OCI-M2 (cell line): ENCODE measurements at regions not wholly inside any gene's neighbourhood (a gene's known extent, or its start where the extent isn't known, plus 50 kb on each side); places are given as distances from the start of the nearest gene placed in this dataset.

ENCODE experiments used
- DNase-seq: peaks from one replicate; lab custom pipeline; 2025; ENCODE audit not compliant: unreplicated experiment; lab: John Stamatoyannopoulos, UW

DNA sequence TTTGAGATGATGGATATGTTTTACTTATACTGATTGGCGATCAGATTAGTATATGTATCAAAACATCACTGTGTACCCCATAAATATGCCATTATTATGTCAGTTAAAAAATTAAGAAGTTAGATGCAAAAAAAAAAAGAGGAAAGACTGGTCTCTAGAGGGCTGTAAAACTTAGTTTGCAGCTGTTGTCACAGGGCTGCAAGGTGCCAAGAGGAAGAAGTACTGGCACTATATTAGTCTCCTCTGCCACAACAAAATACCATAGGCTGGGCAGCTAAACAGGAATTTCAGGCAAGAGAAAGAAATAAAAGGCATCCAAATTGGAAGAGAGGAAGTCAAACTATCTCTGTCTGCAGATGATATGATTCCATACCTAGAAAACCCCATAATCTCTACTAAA is 177.8 kb upstream of the PLPP4 start:
- no peak for DNase-seq

DNA sequence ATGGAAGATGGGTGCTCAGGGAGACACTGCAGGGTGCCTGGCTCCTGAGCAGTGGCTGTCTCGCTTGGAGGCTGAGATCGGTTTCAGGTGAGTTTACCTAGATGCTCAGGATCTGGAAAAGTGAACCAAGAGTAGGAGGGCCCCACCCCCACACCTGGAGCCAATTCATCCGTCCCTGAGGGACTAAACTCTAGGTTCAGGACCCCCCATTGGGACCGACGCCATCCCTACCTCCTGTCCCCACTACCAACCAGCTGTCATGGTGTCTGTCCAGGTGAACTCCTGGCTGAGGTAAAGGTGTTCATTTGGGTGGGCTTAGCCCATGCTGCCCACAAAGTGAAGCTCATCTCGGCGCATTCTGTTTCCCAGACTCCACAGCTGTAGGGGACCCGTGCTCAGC is 174.6 kb upstream of the PLPP4 start:
- no peak for DNase-seq

DNA sequence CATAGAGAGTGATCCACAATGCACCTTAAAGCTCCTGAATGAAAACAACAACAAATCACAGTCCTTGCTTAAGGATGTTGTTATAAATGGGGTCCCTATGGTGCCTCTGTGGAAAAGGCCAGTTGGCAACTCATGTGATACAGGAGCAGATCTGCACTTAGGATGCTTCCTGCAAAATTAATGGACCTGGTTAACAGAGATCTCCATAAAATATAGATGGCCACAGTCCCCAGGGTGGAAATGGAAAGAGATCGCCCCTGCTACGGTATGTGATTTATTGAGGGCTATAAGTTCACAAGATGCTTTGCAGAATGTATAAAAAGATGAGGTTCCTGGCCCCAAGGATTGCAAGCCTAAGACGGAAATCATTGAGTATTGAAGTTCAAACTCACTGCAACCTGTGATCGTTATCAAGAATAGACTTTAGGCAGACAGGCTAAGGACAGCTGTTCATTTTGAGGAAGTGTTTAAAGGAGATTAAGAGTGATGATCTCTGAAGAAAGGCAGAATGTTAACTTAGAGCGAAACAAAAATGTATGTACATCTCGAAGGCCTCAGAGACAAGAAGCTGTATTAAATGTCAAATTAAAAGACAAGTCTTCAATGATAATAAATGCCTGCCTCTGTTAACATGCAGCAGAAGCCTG is 174.1 kb upstream of the PLPP4 start:
- no peak for DNase-seq

DNA sequence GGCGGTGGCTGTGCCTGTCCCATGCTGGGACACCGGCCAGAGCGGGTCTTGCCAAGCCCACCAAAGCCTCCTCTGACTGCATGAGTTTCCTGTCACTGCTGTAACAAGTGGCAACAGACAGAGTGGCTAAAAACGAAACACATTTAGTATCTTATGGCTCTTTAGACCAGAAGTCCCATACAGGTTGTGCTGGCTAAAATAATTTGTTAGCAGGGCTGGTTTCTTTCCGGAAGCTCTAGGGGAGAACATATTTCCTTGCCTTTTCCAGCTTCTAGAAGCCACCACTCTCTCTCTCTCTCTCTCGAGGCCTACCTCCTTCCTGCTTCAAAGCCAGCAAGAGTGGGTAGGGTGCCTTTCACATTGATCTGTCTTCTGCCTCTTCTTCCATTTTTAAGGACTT is 171.6 kb upstream of the PLPP4 start:
- no peak for DNase-seq

DNA sequence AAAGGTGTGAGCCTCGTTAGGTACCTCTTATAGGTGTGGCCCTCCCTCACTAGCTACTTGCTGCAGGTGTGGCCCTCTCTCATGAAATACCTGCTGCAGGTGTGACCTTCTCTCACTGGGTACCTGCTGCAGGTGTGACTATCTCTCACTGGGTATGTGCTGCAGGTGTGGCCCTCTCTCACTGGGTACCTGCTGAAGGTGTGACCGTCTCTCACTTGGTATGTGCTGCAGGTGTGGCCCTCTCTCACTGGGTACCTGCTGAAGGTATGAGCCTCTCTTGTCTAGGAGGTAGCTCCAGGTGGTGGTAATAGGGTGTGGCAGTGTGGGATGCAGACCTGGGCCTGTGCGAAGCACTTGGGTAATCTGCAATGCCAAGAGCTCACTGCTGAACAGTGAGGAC is 170.7 kb upstream of the PLPP4 start:
- no peak for DNase-seq

DNA sequence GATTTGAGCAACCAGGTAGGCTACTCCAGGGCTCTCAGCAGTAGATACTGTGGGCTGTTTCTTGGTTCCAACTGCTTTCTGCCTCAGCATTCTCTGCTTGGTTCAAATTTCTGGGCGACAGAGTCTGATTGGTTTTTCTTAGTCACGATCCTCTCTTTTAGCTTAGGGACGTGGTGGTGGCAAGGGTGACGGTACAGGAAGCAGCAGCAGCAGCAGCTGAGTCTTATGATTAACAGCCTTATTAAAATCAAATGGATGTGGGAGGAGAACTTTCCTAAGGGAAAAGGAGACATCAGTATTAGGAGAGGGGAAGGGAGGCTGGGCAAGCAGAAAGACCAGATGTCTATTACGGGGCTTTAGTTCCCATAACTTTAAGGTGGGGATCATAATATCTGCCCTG is 156.5 kb upstream of the PLPP4 start:
- DNase-seq, result no peak

DNA sequence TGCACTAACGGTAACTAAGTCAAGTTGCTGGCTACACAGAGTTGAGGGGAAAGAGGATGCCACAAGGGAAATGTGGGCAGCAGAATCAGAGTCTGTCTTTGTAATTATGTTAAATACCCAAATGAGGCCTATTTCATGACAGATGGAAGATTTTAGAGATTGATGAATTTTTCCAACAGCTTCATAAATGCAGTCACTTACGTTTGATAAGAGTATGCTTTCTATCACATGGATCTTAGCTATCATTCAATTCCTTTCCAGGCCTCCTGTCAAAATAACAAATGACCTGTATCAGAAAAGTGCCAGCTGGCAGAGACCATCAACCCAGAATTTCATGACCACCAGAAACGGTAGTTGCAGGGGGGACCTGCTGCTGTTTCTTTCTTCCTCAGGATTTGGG is 148.4 kb upstream of the PLPP4 start:
- no peak for DNase-seq

DNA sequence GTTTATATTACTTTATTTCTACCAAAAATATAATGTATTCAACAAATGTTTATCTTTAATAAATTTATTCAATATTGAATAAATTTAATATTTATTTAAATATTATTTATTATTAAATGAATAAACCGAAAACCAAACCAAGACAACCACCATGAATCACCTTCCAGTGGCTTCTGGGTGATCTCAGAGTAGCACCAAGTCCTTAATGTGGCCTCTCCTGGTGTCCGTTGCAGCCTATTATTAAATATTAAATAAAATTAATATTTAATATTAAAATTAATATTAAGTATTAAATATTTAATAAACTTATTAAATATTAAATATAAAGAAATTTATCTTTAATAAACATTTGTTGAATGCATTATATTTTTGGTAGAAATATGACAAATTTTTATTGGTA is 143.3 kb upstream of the PLPP4 start:
- no peak for DNase-seq

DNA sequence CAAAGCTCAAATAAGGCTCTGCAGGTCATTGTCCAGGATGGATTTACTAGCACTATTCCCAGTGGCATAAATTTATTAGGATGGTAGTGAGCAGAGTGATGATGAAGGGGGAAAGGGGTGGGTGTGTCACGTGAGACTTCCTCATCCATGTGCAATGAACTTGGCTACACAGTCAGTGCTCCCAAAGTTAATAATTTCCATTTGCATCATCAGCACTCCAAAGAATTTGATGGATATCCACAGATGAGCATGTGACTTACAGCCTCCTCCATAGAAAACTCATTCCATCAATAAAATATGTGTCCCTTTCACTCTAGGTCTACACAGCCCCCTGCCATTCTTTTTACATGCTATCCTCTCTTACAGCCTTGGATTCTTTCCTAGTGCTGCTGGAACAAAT is 142.6 kb upstream of the PLPP4 start:
- DNase-seq, result no peak

DNA sequence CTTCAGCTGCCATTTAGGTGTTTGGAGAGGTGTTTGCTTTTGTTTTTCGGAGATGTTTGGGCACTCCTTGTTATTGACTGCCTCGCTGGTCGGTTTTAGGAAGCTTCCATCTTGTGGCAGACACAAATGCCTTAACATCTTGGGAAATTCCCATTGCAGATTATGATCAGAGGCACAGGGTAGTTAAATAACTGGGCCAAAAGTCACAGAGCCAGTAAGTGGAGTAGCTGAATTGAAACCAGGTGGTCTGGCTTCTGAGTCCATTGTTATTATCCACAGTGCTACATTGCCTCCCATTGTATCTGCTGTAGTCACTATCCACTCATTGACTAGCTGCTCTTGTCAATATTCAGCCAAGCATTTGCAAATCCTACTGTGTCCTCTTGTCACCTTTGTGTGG is 138.2 kb upstream of the PLPP4 start:
- no peak for DNase-seq

DNA sequence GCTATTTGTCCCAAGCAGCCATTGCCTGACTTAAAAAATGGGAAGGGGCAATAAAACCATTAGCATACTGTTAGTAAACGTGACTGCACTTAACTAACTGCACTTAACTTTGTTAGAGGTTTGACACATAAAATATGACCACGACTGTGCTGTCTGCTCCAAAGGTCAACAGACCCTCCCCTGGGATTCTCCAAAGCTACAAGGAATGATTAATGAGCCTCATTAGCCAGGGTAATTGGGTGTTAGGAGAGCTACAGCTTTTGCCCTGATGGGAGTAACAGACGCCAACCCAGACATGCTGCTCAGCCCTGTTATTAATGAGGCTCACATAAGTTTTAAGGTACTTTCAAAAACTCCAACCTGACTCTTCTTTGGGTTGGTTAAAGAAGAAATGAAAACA is 129.4 kb upstream of the PLPP4 start:
- no peak for DNase-seq

DNA sequence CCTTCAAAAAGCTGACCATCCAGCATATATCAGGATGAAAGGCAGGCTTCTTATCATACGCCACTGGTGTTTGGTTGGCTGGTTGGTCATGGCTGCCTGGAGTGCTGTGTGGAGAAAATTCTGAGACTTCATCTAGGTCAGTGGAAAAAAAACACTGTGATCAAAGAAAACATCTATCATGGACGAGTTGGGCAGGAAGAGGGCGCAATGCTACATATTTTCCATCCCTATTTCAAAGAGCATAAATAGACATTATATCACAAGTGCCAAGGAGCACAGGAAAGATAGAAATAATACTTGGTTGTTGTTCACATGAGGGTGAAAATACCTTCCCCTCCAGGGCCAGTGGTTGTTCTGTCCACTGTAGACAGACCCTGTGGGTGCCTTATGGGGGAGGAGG is 128.4 kb upstream of the PLPP4 start:
- no peak for DNase-seq

DNA sequence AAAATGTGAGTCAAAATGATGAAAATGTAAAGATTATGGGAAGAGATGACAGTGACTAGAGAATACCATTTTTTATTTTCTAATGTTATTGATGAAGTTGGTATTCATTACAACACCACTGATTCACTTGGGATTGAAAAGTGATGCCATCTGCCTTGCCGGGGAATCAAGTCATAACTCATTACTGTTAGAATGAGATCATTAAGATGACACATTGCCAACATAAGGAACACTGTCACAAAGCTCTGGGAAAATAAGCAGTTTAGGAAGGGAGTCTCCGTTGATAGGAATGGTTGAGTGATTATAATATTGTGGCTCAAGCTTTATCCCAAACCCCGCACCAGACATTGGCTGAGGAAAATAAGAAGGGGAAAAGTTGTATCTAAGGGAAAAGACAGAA is 121.5 kb upstream of the PLPP4 start:
- DNase-seq, result no peak

DNA sequence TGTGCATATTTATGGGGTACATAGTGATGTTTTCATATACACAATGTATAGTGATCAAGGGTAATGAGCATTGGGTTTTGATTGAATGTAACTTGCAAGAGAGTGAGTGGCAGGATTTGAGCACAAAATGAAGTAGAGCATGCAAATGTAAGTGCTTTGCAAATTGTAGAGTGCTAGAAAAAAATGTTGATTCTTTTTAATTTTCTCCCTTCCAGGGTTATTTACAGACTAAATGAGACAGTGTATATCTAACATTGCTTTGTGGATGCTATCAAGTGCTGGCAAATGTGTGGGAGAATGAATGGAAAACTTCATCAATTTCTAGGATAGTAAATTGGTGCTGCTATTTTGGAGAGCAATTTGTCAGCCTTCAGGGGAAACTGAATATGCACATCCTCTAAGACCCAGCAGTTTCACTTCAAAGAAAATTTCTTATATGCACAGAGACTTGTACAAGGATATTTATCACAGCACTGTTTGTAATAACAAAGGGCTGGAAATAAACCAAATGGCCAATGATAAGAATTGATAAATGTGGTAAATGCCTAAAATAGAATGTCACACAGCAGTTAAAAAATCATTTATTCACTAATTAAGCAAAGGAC is 120.6 kb upstream of the PLPP4 start:
- no peak for DNase-seq

DNA sequence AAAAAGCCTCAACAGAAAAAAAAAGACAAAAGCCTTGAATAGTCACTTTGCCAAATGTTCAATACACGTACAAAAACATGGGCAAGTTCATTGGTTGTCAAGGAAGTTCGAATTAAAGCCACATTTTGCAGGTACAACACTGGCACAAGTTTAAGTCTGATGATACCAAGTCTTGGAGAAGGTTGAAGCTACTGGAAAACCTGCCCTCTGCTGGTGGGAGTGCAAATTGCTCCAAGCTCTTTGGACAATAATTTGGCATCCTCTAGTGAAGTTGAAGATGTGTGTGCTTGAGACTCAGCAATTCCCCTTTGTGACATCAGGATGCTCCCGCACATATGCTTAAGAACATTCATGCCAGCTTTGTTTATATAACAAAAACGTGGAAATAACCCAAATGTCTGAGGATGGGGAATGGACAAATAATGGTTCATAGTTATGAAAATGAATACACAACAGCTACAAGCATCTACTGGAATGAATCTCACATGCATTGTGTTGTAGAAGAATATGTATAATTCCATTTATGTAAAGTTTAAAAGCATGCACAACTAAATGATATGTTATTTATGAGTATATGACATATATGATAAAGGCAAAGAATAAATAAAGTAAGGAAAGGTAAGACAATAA is 120.0 kb upstream of the PLPP4 start:
- peak; percentile 9 for DNase-seq

DNA sequence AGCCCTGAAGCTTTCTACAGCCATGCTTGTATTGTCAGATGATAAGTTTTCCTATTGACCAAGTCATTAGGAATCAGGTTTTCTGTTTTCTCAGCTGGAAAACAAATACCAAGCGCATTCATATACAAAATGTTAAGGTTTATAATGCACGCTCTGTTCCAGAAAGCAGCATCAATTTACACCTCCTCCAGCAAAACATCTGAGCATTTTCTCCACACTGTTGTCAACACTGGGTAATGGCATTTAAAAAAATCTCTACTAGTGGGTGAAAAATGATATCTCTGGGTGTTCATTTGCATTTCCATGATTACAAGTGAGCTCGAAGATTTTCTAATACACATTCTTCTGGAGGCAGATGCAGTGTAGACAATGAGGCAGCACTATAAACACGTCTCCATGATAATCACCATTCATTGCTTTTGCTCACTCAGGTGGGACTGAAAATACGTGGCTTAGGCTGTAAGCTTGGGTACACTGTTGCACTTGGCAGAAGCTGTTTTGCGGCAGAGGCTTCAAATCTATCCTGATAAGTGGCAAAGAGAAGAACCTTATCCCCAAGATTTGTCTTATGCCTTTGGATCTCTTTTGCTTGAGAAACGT is 114.8 kb upstream of the PLPP4 start:
- DNase-seq, result no peak

DNA sequence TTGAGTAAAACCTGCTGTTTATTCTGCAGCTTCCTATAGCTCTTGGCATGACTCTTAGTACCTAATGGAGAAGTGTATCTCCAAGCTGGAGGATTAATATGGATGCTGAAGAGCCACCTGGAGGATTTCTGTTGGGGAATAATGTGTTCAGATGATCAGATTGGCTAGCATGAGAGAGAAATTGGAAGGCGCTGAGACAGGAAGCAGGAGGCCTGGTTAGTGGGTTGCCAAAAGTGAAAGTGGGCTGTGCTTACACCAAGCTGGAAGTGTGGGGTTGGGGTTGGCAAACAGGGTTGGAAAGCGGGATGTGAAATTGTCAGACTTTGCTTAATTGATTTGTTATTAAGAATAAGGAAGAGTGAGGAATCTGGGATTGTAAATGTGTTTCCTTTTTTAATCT is 111.8 kb upstream of the PLPP4 start:
- DNase-seq, result no peak

DNA sequence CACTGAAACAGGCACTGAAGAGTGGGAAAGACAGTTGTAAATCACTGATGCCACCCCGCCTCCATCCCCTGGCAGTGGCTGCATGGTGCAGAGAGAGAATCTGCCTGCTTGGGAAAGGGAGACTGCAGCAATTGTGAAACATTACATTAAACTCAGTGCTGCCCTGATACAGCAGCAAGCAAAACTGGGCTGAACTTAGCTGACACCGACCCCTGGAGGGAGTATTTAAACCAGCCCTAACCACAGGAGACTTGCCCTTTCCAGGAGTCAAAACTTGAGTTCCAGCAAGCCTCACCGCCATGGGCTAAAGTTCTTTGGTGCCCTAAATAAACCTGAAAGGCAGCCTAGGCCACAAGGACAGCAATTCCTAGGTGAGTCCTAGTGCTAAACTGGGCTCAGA is 109.4 kb upstream of the PLPP4 start:
- no peak for DNase-seq

DNA sequence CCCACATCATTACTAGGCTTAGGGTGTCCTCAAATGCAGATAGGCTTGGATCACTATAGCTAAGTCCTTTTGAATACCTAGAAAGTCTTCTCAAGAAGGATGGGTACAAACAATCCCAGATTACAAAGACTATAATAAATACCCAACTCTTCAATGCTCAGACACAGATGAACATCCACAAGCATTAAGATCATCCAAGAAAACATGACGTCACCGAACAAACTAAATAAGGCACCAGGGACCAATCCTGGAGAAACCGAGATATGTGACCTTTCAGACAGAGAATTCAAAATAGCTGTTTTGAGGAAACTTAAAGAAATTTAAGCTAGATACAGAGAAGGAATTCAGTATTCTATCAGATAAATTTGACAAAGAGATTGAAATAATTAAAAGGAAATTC is 108.0 kb upstream of the PLPP4 start:
- no peak for DNase-seq

DNA sequence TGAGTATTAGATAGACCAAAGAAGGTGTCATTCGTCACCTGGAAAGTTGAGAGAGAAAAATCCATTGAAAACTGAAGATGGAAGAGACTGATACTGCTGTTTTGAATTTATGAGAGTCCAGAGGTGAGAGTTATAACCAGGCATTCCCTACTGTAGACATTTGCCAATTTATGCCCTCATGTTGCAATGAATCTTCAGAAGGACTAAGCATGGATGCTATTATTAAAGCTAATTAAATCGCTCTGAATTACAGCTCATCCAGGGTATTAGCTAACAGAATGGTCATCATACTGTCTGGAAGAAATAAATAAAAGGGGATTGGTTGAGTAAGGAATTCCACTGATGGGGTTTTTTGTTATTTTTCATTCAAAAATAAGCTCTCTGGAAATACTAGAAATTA is 101.6 kb upstream of the PLPP4 start:
- no peak for DNase-seq

DNA sequence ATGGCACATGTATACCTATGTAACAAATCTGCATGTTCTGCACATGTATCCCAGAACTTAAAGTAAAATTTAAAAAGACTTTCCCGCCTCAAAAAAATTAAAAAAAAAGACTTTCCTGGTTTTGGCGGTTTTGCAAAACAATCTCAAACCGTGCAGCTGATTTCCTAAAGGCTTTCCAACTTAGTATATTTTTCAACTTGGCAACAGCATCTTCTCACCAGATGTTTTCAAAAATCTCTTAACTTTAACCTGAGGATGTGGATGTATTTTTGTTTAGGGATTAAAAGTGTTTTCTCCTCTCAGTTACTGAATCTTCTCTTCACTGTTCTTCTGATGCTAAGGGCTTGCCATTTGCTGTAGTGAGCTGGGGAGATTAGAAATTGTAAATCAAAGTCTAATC is 96.5 kb upstream of the PLPP4 start:
- DNase-seq, result no peak

DNA sequence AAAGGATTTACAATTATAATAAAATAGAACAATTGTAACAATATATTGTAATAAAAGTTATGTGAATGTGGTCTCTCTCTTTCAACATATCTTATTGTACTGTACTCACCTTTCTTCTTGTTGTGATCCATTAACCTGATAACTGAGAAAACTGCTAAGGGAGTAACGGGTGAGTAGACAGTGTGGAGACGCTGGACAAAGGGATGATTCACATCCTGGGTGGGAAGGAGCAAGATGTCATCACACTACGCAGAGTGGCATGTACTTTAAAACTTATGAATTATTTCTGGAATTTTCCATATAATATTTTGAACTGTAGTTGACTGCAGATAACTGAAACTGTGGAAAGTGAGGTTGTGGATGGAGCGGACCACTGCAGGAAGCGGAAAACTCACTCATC is 91.2 kb upstream of the PLPP4 start:
- DNase-seq, result no peak

DNA sequence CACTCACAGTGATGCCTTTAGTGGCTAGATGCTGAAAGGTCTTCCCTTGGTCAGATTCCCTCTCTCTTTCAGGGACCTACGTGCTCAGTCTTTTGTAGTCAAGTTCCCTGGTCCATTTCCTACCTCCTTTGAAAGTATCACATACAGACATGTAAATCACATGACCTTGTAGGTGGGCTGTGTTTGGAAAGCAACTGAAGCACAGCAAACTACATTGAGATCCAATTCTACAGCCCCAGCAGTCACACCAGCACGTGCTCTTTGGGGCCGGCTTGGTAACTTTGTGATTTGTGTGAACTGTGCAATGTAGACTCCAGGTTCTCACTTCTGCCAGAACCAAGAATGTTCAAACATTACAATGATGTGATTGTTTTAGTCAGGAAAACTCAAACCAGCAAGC is 89.7 kb upstream of the PLPP4 start:
- no peak for DNase-seq
